Trophoblast cell (in vitro differentiated cells and primary cell): ENCODE measurements at regions not wholly inside any gene's neighbourhood (a gene's known extent, or its start where the extent isn't known, plus 50 kb on each side); places are given as distances from the start of the nearest gene placed in this dataset.

Experiments
- DNase-seq, 2 donors: peaks; one replicate each; pipeline ENCODE4 v3.0.0-alpha.2; 2016
- H2AFZ ChIP-seq: 2 replicates; pipeline ENCODE4 v1.6.1; 2013; ENCODE audit warnings: low read length, moderate library complexity, mild to moderate bottlenecking; ENCODE audit not compliant: insufficient read depth, poor library complexity
- H2AK5ac ChIP-seq: 2 replicates; pipeline ENCODE4 v1.6.1; 2013; ENCODE audit warnings: mild to moderate bottlenecking, low read length
- H2BK120ac ChIP-seq: 2 replicates; pipeline ENCODE4 v1.6.1; 2013; ENCODE audit warnings: low read length, mild to moderate bottlenecking, moderate library complexity; ENCODE audit not compliant: insufficient read depth, poor library complexity
- H2BK12ac ChIP-seq: 2 replicates; pipeline ENCODE4 v1.6.1; 2013; ENCODE audit warnings: mild to moderate bottlenecking, low read length, moderate library complexity
- H2BK5ac ChIP-seq: 2 replicates; pipeline ENCODE4 v1.6.1; 2013; ENCODE audit warnings: low read length, low read depth, moderate library complexity, mild to moderate bottlenecking; ENCODE audit not compliant: poor library complexity
- H3K14ac ChIP-seq: 2 replicates; pipeline ENCODE4 v1.6.1; 2013; ENCODE audit warnings: mild to moderate bottlenecking, low read length
- H3K18ac ChIP-seq: 2 replicates; pipeline ENCODE4 v1.6.1; 2013; ENCODE audit warnings: mild to moderate bottlenecking, low read length
- H3K23ac ChIP-seq: 2 replicates; pipeline ENCODE4 v1.6.1; 2013; ENCODE audit warnings: low read length
- H3K27ac ChIP-seq: 2 replicates; pipeline ENCODE4 v1.5.1; 2013; ENCODE audit warnings: low read depth, mild to moderate bottlenecking, inconsistent platforms, low read length, moderate library complexity
- H3K27me3 ChIP-seq: 2 replicates; pipeline ENCODE4 v1.6.1; 2013; ENCODE audit warnings: inconsistent platforms, mild to moderate bottlenecking, low read length, moderate library complexity; ENCODE audit not compliant: insufficient read depth
- H3K36me3 ChIP-seq, 2 experiments: 1 replicate in 1 of 2; 2 replicates in 1 of 2; pipeline ENCODE4 v1.6.1; 2013; ENCODE audit warnings: low read length in 2 of 2, mild to moderate bottlenecking in 2 of 2, moderate library complexity in 1 of 2; ENCODE audit not compliant: insufficient read depth in 2 of 2, control insufficient read depth in 1 of 2
- H3K4ac ChIP-seq: 2 replicates; pipeline ENCODE4 v1.6.1; 2013; ENCODE audit warnings: low read depth, mild to moderate bottlenecking, low read length, moderate library complexity
- H3K4me1 ChIP-seq, 2 experiments: 1 replicate in 1 of 2; 2 replicates in 1 of 2; pipeline ENCODE4 v1.6.1; 2013; ENCODE audit warnings: low read length in 2 of 2, mild to moderate bottlenecking in 2 of 2, moderate library complexity in 1 of 2; ENCODE audit not compliant: insufficient read depth in 2 of 2, control insufficient read depth in 1 of 2
- H3K4me2 ChIP-seq: 2 replicates; pipeline ENCODE4 v1.6.1; 2013; ENCODE audit warnings: inconsistent platforms, mild to moderate bottlenecking, low read length, moderate library complexity
- H3K4me3 ChIP-seq: 2 replicates; pipeline ENCODE4 v1.5.1; 2013; ENCODE audit warnings: mild to moderate bottlenecking, low read depth, low read length, inconsistent platforms
- H3K79me1 ChIP-seq: one replicate; pipeline ENCODE4 v1.6.1; 2013; ENCODE audit warnings: low read length
- H3K79me2 ChIP-seq: 2 replicates; pipeline ENCODE4 v1.6.1; 2013; ENCODE audit warnings: low read length, mild to moderate bottlenecking; ENCODE audit not compliant: control insufficient read depth, insufficient read depth, poor library complexity
- H3K9ac ChIP-seq: 2 replicates; pipeline ENCODE4 v1.6.1; 2013; ENCODE audit warnings: mild to moderate bottlenecking, low read length
- H3K9me3 ChIP-seq: 2 replicates; pipeline ENCODE4 v1.6.1; 2013; ENCODE audit warnings: low read depth, mild to moderate bottlenecking, control low read depth, inconsistent platforms, low read length; ENCODE audit not compliant: insufficient read depth
- H4K12ac ChIP-seq: 2 replicates; pipeline ENCODE4 v1.6.1; 2013; ENCODE audit warnings: low read depth, mild to moderate bottlenecking, low read length, moderate library complexity
- H4K8ac ChIP-seq: 2 replicates; pipeline ENCODE4 v1.6.1; 2013; ENCODE audit warnings: low read depth, mild to moderate bottlenecking, low read length, moderate library complexity
- H4K91ac ChIP-seq: one replicate; pipeline ENCODE4 v1.6.1; 2013; ENCODE audit warnings: low read depth, mild to moderate bottlenecking, low read length, moderate library complexity
- WGBS: extraction: QIAGEN DNeasy Blood & Tissue Kit; methylation state at CpG from one replicate; pipeline ENCODE4 v1.1.7; 2013; ENCODE audit warnings: missing lambda C conversion rate; ENCODE audit not compliant: insufficient read length, insufficient coverage; ENCODE audit errors: extremely low coverage; 5-methylcytosine and 5-hydroxymethylcytosine counted together

- Histone ChIP-seq H2AFZ (no peak overlapping the region), H2AK5ac (no peak overlapping the region), H3K4me1 (peaks cover 4 to 8% of the 10 kb centered on the region in 2 experiments), H3K36me3 (no peaks in the 10 kb centered on the region), H3K27me3 (peaks cover 3% of the 10 kb centered on the region), H3K79me2 (no peaks in the 10 kb centered on the region), H4K12ac (no peak overlapping the region), H4K8ac (no peak overlapping the region), H3K14ac (no peak overlapping the region), H3K9me3 (no peaks in the 10 kb centered on the region), H3K9ac (no peak overlapping the region), H3K4me3 (no peak overlapping the region), H2BK120ac (no peak overlapping the region), H3K23ac (no peak overlapping the region), H3K27ac (no peak overlapping the region), H2BK5ac (no peak overlapping the region), H3K18ac (no peak overlapping the region), H2BK12ac (no peak overlapping the region), H3K79me1 (peaks cover 2% of the 10 kb centered on the region), H4K91ac (no peak overlapping the region), H3K4me2 (no peak overlapping the region), H3K4ac (no peak overlapping the region)
- DNase-seq: peak; percentile 14 to 18
- no CpG with 5 or more reads among the region's 15 CpGs for WGBS
These were observed 201.2 kb downstream of the TTC8 start for GRCh38 chr14:89025561-89026236.

- H4K91ac ChIP-seq: no peak overlapping the region
- H2BK5ac ChIP-seq: no peak overlapping the region
- H3K36me3 ChIP-seq: no peaks in the 10 kb centered on the region
- peaks cover 3% of the 10 kb centered on the region for H3K27me3 ChIP-seq
- no peak overlapping the region for H3K14ac ChIP-seq
- H3K9me3 ChIP-seq: no peaks in the 10 kb centered on the region
- H3K4me1 ChIP-seq: peaks cover 4 to 8% of the 10 kb centered on the region in 2 experiments
- no peak overlapping the region for H2AK5ac ChIP-seq
- H3K23ac ChIP-seq: no peak overlapping the region
- no peak overlapping the region for H3K4ac ChIP-seq
- no peak overlapping the region for H4K12ac ChIP-seq
- H3K79me1 ChIP-seq: peaks cover 2% of the 10 kb centered on the region
- WGBS: no CpG with 5 or more reads among the region's 68 CpGs
- peak; percentile 19 to 63 for DNase-seq
- H2BK12ac ChIP-seq: peak overlapping the region; percentile 41
- peak overlapping the region; percentile 93 for H2AFZ ChIP-seq
- no peak overlapping the region for H3K9ac ChIP-seq
- peak overlapping the region; percentile 25 for H2BK120ac ChIP-seq
- no peak overlapping the region for H3K18ac ChIP-seq
- H3K4me3 ChIP-seq: peak overlapping the region; percentile 70
- H3K4me2 ChIP-seq: peak overlapping the region; percentile 91
- no peak overlapping the region for H3K27ac ChIP-seq
- H3K79me2 ChIP-seq: no peaks in the 10 kb centered on the region
- H4K8ac ChIP-seq: peak overlapping the region; percentile 59
These were observed 202.8 kb downstream of the TTC8 start for GRCh38 chr14:89027097-89027740.

- H4K12ac ChIP-seq: no peak overlapping the region
- H3K27ac ChIP-seq: no peak overlapping the region
- H3K79me1 ChIP-seq: peaks cover 2% of the 10 kb centered on the region
- no peak overlapping the region for H2BK5ac ChIP-seq
- no CpG with 5 or more reads among the region's 3 CpGs for WGBS
- no peak overlapping the region for H3K23ac ChIP-seq
- H3K9me3 ChIP-seq: no peaks in the 10 kb centered on the region
- no peak overlapping the region for H2AK5ac ChIP-seq
- H4K8ac ChIP-seq: no peak overlapping the region
- no peak overlapping the region for H2BK120ac ChIP-seq
- no peaks in the 10 kb centered on the region for H3K36me3 ChIP-seq
- no peaks in the 10 kb centered on the region for H3K79me2 ChIP-seq
- H3K4me1 ChIP-seq: peaks cover 4 to 8% of the 10 kb centered on the region in 2 experiments
- H3K9ac ChIP-seq: no peak overlapping the region
- no peak overlapping the region for H3K4me2 ChIP-seq
- no peak overlapping the region for H3K4ac ChIP-seq
- H2AFZ ChIP-seq: no peak overlapping the region
- H3K18ac ChIP-seq: no peak overlapping the region
- no peak for DNase-seq
- H2BK12ac ChIP-seq: no peak overlapping the region
- H4K91ac ChIP-seq: no peak overlapping the region
- no peak overlapping the region for H3K14ac ChIP-seq
- peaks cover 3% of the 10 kb centered on the region for H3K27me3 ChIP-seq
- H3K4me3 ChIP-seq: no peak overlapping the region
These were observed 204.1 kb downstream of the TTC8 start for GRCh38 chr14:89028462-89029134.

DNA sequence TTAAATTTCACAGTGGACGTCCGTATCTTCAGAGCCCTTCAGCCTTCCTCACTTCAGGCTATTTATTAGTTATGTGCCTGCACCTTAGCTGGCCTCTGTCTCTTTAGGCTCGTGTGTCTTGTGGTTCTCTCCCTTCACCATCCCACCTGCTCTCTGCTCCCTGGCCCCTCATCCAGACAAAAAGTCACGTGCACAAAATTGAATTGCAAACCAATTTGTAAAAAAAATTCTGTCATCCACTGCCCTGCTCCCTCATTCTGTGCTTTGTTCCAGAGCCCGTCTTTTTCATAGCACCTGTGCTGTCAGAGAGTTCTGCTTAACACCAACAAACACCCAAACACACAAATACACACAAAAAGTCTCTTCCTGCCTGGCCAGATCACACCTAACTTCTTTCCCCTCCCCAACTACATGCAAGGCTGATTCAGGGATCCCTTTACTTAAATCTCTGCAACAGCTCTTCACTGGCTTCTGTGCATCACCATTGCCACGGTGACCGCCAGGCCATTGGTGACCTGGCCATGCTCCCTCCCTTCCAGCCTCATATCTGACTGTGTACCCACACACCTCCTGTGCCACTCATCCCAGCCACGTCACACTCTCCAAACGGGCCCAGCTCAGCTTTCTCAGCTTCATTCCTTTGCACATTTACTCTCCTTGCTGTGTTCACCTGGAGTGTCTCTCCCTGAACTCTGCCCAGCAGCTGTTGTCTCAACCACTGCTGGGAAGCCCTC is 205.7 kb downstream of the TTC8 start:
- H3K27ac ChIP-seq: no peak overlapping the region
- H4K12ac ChIP-seq: no peak overlapping the region
- no peak overlapping the region for H3K4ac ChIP-seq
- no peak overlapping the region for H2AK5ac ChIP-seq
- H3K27me3 ChIP-seq: peaks cover 3% of the 10 kb centered on the region
- peaks cover 4 to 8% of the 10 kb centered on the region in 2 experiments for H3K4me1 ChIP-seq
- H3K9me3 ChIP-seq: no peaks in the 10 kb centered on the region
- WGBS: no CpG with 5 or more reads among the region's 9 CpGs
- H2BK12ac ChIP-seq: no peak overlapping the region
- DNase-seq: no peak
- no peak overlapping the region for H3K4me2 ChIP-seq
- H4K91ac ChIP-seq: no peak overlapping the region
- no peak overlapping the region for H3K4me3 ChIP-seq
- H3K36me3 ChIP-seq: no peaks in the 10 kb centered on the region
- H3K14ac ChIP-seq: no peak overlapping the region
- H3K23ac ChIP-seq: no peak overlapping the region
- H3K79me1 ChIP-seq: peaks cover 2% of the 10 kb centered on the region
- H3K18ac ChIP-seq: no peak overlapping the region
- no peak overlapping the region for H2AFZ ChIP-seq
- H3K79me2 ChIP-seq: no peaks in the 10 kb centered on the region
- no peak overlapping the region for H3K9ac ChIP-seq
- H2BK120ac ChIP-seq: no peak overlapping the region
- H2BK5ac ChIP-seq: no peak overlapping the region
- no peak overlapping the region for H4K8ac ChIP-seq
